ENCODE measurements at regions not wholly inside any gene's neighbourhood (a gene's known extent, or its start where the extent isn't known, plus 50 kb on each side); places are given as distances from the start of the nearest gene placed in this dataset.

GRCh38 chr9:11902610-11903009 is 790.6 kb upstream of the TYRP1 start:
- TF ChIP-seq SP1 (IDR thresholded peaks at IDR 0.05) = no peak
- TF ChIP-seq NFRKB (IDR thresholded peaks at IDR 0.05) = no peak
- no peak for TF ChIP-seq SUZ12 (IDR thresholded peaks at IDR 0.05)
- no peak for TF ChIP-seq FOXA1 (IDR thresholded peaks at IDR 0.05)
- TF ChIP-seq, protein P1, sequence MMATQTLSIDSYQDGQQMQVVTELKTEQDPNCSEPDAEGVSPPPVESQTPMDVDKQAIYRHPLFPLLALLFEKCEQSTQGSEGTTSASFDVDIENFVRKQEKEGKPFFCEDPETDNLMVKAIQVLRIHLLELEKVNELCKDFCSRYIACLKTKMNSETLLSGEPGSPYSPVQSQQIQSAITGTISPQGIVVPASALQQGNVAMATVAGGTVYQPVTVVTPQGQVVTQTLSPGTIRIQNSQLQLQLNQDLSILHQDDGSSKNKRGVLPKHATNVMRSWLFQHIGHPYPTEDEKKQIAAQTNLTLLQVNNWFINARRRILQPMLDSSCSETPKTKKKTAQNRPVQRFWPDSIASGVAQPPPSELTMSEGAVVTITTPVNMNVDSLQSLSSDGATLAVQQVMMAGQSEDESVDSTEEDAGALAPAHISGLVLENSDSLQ (IDR thresholded peaks at IDR 0.05) = no peak
- no peak for TF ChIP-seq BHLHE40 (IDR thresholded peaks at IDR 0.05; ENCODE audit: borderline replicate concordance)
- no peak for TF ChIP-seq LEF1 (IDR thresholded peaks at IDR 0.05; ENCODE audit: borderline replicate concordance)
- no peak for TF ChIP-seq CTBP1 (IDR thresholded peaks at IDR 0.05; ENCODE audit: borderline replicate concordance)
- TF ChIP-seq FOXK2 (IDR thresholded peaks at IDR 0.05) = no peak
- no peak for TF ChIP-seq HDGF (IDR thresholded peaks at IDR 0.05; ENCODE audit: borderline replicate concordance)
- TF ChIP-seq FOXM1 (IDR thresholded peaks at IDR 0.05; ENCODE audit: borderline replicate concordance) = no peak
- TF ChIP-seq ZNF384 (IDR thresholded peaks at IDR 0.05) = no peak
